Cerebellar cortex (tissue), 1 donor: ENCODE measurements at regions not wholly inside any gene's neighbourhood (a gene's known extent, or its start where the extent isn't known, plus 50 kb on each side); places are given as distances from the start of the nearest gene placed in this dataset.
A peak's percentile ranks its signal among the peaks of the same experiment; 100 is the strongest.

Experiments used
- DNase-seq: peaks from one replicate; pipeline ENCODE4 v3.0.0-alpha.2; 2015; ENCODE audit warnings: low spot score

DNA sequence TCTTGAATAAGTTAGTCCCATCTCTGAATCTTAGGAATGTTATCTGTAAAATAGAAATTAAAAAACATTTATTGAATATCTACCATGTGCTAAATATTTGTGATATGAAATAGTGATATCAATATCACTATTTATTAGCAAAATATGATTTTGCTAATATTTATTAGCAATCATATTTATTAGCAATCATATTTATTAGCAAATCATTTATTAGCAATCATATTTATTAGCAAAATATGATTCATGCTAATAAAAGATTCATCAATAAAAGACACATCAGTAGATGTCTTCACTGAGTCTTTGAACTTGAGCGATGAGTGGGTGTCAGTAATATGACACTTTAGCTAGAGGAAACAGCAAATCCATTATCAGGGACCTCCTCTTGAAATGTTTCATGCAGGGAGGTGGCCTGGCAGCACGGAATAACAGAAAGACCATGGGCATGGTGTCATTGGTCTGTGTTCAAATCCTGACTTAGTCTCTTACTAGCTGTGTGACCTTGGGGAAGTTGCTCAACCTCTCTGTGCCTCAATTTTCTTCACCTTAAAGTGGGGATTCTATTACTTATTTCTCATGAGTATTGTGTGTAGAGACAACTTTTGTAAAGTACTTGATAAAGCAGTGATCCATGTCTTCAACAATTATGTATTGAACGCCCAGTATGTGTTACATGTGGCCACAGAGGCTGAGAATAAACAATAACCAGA, 456.2 kb upstream of the MEX3C start:
- no peak for DNase-seq

- DNase-seq: no peak
Observed at GRCh38 chr18:51654488-51655326, 457.2 kb upstream of the MEX3C start.

- no peak for DNase-seq
Observed at GRCh38 chr18:51655327-51655698, 457.8 kb upstream of the MEX3C start.

DNA sequence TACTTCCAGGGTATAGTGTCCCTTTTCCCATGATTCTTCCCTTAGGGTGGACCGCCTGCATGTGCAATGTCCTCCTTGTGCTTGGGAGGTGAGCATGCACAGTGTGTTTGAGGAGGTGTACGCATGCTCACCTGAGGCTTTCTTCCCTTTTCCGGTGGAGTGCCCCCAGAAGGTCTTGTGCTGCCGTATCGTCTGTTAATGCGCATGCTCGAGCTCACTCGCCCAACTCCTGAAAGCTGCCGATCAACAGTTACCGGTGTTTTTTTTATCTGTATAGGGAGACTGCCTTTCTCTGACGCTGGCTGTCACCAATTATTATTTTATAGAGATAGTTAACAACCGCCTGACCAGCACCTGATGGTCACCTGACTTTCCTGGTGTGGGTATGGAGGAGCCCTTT, 458.8 kb upstream of the MEX3C start:
- no peak for DNase-seq

DNA sequence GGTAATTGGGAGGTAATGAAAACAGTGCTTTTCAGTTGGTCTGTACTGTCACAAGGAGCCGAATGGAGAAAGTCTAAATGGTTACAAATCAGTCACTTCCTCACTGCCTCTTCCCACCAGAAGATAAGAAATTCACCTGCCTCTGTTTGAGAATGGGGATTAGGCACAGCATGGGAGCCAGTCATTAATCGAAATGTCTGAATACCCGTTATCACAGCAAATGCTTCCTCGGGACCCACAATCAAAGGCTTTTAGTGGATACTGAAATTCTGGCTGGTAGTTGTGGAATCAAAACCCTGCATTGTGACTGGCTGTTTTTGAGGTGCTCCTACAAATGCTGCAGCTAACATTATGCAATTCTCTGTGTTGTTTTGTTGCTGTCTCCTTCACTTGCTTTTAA, 461.0 kb upstream of the MEX3C start:
- no peak for DNase-seq

DNA sequence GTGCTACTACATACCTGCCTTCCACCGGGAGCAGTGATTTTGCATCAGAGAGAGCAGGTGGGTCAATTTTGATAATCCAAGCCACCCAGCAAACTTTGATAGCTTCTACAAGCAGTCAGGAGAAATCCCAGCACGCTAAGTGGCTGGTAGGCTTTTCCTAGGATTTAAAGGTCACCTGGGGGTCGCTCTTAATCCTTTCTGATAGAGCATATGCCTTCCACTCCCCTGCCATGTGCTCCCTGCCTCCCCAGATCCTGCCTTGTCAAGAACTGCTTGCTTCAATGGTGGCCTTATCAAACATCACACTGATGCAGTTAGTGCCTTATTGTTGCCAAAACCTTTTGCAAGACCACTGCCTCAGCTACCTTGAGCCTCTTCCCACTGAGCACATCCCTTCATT, 462.3 kb upstream of the MEX3C start:
- no peak for DNase-seq

GRCh38 chr18:51660188-51660715, 462.8 kb upstream of the MEX3C start:
- DNase-seq: no peak

DNA sequence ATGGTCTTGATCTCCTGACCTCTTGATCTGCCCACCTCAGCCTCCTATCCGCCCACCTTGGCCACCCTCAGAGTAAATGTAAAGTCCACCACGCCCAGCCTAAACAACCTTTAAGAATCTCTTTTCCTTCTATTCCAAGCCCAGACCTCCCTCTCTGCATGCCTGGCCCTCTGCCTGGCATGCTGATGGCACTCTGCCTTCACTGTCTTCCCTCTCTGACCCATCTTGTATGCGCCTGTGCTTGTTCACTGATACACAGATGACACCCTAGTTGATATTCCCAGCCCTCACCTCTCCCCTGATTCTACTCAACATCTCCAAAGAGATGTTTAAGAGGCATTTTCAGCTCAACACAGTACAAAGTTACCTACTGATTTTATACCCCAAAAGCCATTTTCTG, 466.8 kb upstream of the MEX3C start:
- DNase-seq: peak; percentile 79

DNA sequence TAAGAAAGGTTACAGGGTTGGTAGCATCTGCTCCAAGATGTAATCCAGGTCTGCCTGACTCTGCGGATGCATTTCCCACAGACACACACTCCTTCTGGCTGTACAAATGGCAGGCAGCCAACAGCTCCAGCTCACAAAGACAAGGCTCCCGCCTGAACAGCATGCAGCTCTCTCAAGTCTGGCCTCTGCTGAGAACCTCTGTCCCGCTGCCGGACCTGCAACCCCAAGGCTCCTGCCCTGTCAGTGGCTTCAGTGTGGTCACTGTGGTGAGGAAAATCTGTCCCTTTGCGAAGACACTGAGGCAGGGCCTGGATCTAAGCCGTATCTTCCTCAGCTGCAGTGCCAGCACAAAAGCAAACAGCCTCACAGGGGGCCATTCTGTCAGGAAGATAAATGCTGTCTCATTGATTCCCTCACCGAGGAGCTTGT, 469.3 kb upstream of the MEX3C start:
- DNase-seq: peak; percentile 47

DNA sequence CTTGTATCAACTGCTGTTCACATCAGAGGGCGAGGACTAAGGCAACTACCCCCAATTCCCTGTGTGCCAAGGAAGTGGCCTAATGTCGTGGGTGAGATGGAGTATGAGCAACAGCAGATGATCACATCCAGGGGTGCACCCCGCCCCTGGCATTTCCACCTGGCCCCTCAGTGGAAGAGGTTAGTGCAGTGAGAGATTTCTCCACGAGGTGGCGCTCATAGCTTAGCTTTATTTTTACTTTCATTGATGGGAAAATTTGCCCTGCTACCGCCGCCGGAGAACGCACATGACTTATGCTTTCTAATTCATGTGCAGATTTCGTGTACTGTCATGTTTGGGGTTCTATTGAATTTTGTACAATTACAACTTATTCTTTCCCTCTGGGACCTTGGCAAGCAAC, 470.6 kb upstream of the MEX3C start:
- peak; percentile 42 for DNase-seq

GRCh38 chr18:51668607-51669006, 471.1 kb upstream of the MEX3C start:
- DNase-seq: no peak

DNA sequence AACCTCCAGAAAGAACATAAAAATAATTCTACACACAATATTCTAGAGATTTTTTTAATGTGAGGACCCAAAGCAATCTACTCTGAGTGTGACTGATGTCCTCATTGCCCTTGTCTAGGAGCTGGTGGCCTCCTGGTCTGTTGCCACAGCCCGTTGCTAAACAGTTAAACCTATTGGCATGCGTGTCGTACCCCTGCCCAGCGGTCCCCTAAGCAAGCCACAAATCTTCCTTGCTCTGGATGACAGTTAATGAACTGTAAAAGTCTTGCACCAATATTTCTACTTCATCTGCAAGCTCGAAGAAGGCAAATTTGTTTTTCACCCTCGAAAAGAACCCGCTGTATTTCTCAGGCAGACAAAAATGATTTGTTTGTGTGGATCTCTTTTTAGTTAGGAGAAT, 489.1 kb upstream of the MEX3C start:
- DNase-seq: no peak

DNA sequence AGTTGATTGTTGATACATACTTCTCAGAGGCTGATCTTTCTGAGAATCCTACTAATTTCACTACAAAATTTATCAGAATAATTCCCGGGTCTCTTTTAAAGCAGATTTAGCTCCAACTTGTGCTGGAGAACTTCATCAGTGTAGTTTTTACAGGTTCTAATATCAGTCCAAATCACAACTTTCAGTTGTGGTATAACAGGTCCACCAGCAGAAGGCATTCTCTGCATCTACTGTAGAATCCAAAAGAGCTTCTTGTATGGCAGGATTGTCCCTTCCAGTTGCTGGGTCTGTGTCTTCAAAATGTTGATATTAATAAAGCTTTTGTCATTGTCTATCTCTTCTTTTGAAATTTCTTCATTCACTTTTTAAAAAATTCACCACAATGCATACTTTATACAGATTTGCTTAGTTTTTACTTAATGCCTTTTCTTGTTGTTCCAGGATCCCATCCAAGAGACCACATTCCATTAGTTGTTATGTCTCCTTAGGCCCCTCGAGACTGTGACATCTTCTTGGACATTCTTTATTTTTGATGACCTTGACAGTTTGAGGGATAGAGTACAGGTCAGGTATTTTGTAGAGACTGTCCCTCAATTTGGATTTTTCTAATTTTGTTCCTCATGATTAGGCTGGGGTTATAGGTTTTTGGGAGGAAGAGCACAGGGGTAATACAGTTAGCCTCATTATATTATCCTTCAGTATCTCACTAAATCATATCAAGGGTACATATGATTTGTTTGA, 490.5 kb upstream of the MEX3C start:
- no peak for DNase-seq

DNA sequence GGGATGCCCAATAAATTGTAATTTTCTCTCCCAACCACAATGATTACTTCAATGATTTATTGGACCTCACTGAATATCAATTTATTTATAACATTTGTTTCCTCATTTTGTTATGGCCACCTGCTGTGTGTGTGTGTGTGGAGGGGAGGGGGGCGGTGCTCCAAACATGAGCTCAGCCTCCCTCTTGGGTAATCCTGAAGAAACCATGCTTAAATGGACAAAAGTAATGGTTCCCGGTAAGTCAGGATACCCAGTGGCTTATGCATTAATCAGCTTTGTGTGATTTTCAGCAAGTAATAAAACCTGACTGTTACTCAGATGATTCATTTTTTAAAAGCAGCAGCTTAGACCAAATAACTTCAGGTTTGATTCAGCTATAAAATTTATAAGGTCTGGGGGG, 495.1 kb upstream of the MEX3C start:
- no peak for DNase-seq

DNA sequence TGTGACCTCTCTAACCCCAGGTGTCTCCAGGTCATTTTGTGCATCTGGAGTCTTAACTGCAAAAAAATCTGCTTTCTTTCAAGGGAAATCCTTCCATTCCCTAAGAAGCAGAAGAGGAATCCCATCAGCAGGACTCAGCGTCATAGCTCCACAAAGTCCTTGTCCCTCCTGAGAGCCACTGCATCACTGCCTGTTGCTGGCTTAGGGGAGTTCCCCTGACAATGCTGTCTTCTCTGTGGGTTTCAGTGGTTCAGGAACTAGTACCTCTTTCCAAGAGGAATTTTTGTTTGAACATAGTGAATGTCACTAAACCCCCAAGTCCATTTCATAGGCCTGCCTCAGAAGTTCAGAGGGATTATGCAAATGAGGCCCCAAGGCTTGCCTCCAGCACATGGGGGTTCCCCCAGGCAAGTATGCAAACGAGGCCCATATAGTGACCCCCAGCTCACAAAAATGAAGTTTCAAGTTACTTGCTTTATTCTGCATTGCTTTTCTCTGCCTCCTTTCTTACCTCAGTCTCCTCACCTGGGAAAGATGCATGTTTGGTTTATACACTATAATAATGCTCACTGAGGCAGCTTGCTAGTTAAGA, 513.9 kb upstream of the MEX3C start:
- DNase-seq: no peak

DNA sequence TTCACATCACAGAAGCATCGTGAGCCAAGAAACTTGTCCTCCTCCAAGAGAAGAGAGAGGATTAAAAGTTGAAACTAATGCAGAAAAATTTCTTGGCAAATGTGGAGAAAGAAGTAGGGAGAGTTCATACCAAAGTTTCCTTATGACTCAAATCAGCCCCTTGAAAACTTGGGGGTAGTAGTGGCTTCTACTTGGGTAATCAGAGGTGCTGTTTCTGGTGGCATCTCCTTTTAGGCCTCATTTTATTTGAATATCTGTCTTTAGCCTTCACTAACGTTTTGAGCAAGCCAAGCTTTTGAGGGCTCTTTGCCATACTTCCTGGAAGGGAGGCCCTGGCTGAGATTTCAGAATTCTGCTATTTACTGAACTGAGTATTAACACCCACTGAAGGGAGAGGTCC, 515.3 kb upstream of the MEX3C start:
- no peak for DNase-seq

- DNase-seq: no peak
Observed at GRCh38 chr18:51716277-51716676, 518.8 kb upstream of the MEX3C start.

DNA sequence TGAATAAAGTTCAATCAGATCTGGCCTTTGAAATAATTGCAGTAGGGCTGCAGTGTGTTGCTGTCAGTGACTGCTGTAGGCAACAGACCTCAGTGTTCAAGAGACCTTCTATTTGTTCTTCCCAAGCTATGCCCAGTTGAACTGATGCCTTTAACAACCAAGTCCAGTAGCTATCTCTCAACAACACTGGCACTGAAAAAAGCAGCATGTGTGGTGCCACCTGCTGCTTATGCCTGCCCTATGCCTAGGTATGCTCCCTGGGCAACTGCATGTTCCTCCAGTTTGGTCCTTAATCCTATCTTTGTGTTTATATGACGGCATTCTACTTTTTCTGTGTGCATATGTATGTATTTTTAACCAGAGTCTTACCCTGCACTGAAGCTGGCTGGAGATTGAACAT, 523.9 kb upstream of the MEX3C start:
- no peak for DNase-seq

DNA sequence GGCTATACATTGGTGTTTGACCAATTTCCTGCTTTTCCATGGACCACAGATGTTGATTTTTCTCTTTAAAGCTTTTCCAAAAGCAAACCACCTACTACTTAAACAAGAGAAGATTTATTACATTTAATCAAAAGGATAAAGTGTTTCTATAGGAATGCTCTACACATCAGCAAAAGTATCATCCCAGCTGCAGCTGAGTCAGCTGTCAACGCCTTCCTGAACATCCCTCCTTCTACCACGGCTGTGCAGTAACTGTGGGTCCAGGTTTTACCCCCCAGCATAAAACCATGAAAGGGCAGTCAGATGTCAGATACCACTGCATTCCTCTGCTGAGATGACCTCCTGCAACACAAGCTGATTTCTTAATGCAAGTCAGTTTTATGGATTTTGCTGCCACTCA, 524.5 kb upstream of the MEX3C start:
- DNase-seq: no peak

- no peak for DNase-seq
Observed at GRCh38 chr18:51724790-51725721, 527.6 kb upstream of the MEX3C start.

DNA sequence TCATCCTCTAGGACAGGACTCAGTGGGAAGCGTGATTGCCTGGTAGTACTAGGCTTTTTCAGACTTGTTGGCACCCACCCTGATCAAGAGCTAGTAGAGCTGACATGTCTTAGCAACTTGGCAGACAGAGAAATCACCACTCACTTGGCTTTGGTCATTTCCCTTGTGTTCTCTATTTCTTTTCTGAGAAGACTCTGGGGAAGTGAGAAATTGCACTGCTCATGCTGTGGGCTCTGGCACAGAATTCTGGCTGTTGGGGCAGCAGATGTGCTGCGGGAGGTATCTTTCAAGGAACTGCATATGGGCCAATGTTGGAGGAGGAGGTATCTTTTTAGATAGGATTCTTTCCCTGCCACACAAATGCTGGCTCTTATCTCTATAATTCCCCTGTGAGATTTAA, 529.1 kb upstream of the MEX3C start:
- DNase-seq: no peak
